Endothelial cell of umbilical vein (primary cell): ENCODE measurements at regions not wholly inside any gene's neighbourhood (a gene's known extent, or its start where the extent isn't known, plus 50 kb on each side); places are given as distances from the start of the nearest gene placed in this dataset.

ENCODE experiments used
- BruUV-seq: library from RNA; stranded (reverse); fragments of 400-500 nt; replicated peaks from 2 replicates; lab custom pipeline; 2021; lab: Mats Ljungman, UMichigan
- CTCF ChIA-PET: fragments of 300-600, 350-600 bp; sonication (Branson Sonifier 250); formaldehyde crosslinking; loops from one replicate; lab custom pipeline; 2021; ENCODE audit warnings: antibody characterized with exemption, inconsistent platforms; lab: Charles Lee
- POLR2A ChIA-PET: fragments of 300-600, 350-600 bp; sonication (Branson Sonifier 250); formaldehyde crosslinking; loops from one replicate; lab custom pipeline; 2021; ENCODE audit warnings: antibody characterized with exemption, inconsistent platforms; lab: Charles Lee
- DNase-seq: peaks from one replicate; pipeline ENCODE4 v3.0.0-alpha.2; 2011; ENCODE audit warnings: low read depth, low spot score
- FAIRE-seq: peaks from 2 replicates; lab custom pipeline; 2011; peaks lifted over from hg19 to GRCh38; lab: Jason Lieb, UNC
- H2AFZ ChIP-seq: 2 replicates; pipeline ENCODE4 v1.6.0; 2012; ENCODE audit warnings: low read depth, low read length, control low read depth, inconsistent platforms
- H3K27ac ChIP-seq: 2 replicates; pipeline ENCODE4 v1.5.1; 2011; ENCODE audit warnings: low read depth, mild to moderate bottlenecking, control low read depth, low read length, moderate library complexity; ENCODE audit not compliant: insufficient read depth
- H3K27me3 ChIP-seq, 2 experiments: 2 replicates each; pipeline versions ENCODE4 v1.6.0 to v1.6.1; 2011; ENCODE audit warnings: low read length in 2 of 2, mixed read lengths in 1 of 2; ENCODE audit not compliant: control insufficient read depth in 2 of 2, insufficient read depth in 2 of 2
- H3K36me3 ChIP-seq, 2 experiments: 2 replicates in 1 of 2; 3 replicates in 1 of 2; pipeline ENCODE4 v1.5.1; 2011; ENCODE audit warnings: low read length in 2 of 2, mild to moderate bottlenecking in 1 of 2, moderate library complexity in 1 of 2; ENCODE audit not compliant: control insufficient read depth in 2 of 2, insufficient read depth in 2 of 2; ENCODE audit errors: extremely low read depth in 1 of 2
- H3K4me1 ChIP-seq: 3 replicates; pipeline ENCODE4 v1.5.1; 2011; ENCODE audit warnings: mild to moderate bottlenecking, low read length; ENCODE audit not compliant: control insufficient read depth, insufficient read depth; ENCODE audit errors: extremely low read depth
- H3K4me2 ChIP-seq: 2 replicates; pipeline ENCODE4 v1.6.1; 2011; ENCODE audit warnings: low read length, control low read depth, mixed read lengths; ENCODE audit not compliant: insufficient read depth
- H3K4me3 ChIP-seq, 3 experiments: fragments of 200-600 bp in 1 of 3; sonication (generic), shearing (Covaris generic) in 1 of 3; replicated peaks in 1 of 3; 2 replicates each; pipeline ENCODE4 v1.5.1; 2011 to 2016; ENCODE audit warnings: control low read depth in 3 of 3, low read length in 3 of 3, mild to moderate bottlenecking in 2 of 3, inconsistent platforms in 1 of 3, low read depth in 1 of 3, moderate library complexity in 1 of 3; ENCODE audit not compliant: insufficient read depth in 1 of 3
- H3K79me2 ChIP-seq: 2 replicates; pipeline ENCODE4 v1.6.0; 2012; ENCODE audit warnings: low read length, inconsistent platforms; ENCODE audit not compliant: control insufficient read depth, insufficient read depth
- H3K9ac ChIP-seq: replicated peaks from 2 replicates; pipeline ENCODE3; 2011; ENCODE audit warnings: low read length, control low read depth; ENCODE audit not compliant: insufficient read depth; ENCODE audit errors: extremely low read depth
- H3K9me1 ChIP-seq: replicated peaks from 3 replicates; pipeline ENCODE4 v1.6.0; 2011; ENCODE audit warnings: mild to moderate bottlenecking, low read length; ENCODE audit not compliant: control insufficient read depth, insufficient read depth; ENCODE audit errors: extremely low read depth
- H3K9me3 ChIP-seq: replicated peaks from 2 replicates; pipeline ENCODE4 v1.5.1; 2012; ENCODE audit warnings: low read length, inconsistent platforms; ENCODE audit not compliant: control insufficient read depth, insufficient read depth
- H4K20me1 ChIP-seq: replicated peaks from 2 replicates; pipeline ENCODE3; 2011; ENCODE audit warnings: mild to moderate bottlenecking, low read length; ENCODE audit not compliant: control insufficient read depth, insufficient read depth; ENCODE audit errors: extremely low read depth
- CTCF ChIP-seq, 2 donors: IDR thresholded peaks; 1 replicate in 1 of 2; 2 replicates in 1 of 2; pipeline ENCODE4 v1.5.1; 2011; ENCODE audit warnings: low read length in 2 of 2, mild to moderate bottlenecking in 2 of 2, moderate library complexity in 2 of 2, control low read depth in 1 of 2, inconsistent platforms in 1 of 2, low read depth in 1 of 2; ENCODE audit not compliant: insufficient read depth in 1 of 2; ENCODE audit errors: extremely low read depth in 1 of 2
- EZH2 ChIP-seq: IDR thresholded peaks from 2 replicates; pipeline ENCODE4 v1.6.1; 2012; ENCODE audit warnings: borderline replicate concordance, low read depth, mild to moderate bottlenecking, moderate library complexity, low read length, inconsistent platforms; ENCODE audit not compliant: severe bottlenecking
- FOS ChIP-seq: IDR thresholded peaks from 2 replicates; pipeline ENCODE4 v1.6.1; 2011; ENCODE audit warnings: mild to moderate bottlenecking, low read length, moderate library complexity, borderline replicate concordance; ENCODE audit not compliant: insufficient read depth
- GATA2 ChIP-seq: IDR thresholded peaks from 2 replicates; pipeline ENCODE4 v1.7.0; 2011; ENCODE audit warnings: low read depth, mild to moderate bottlenecking, moderate library complexity, mixed read lengths, low read length; ENCODE audit not compliant: insufficient read length, insufficient read depth
- JUN ChIP-seq: IDR thresholded peaks from 2 replicates; pipeline ENCODE4 v1.6.1; 2011; ENCODE audit warnings: borderline replicate concordance, low read depth; ENCODE audit not compliant: insufficient read length, insufficient read depth
- MAX ChIP-seq: IDR thresholded peaks from 2 replicates; pipeline ENCODE4 v1.6.1; 2011; ENCODE audit not compliant: insufficient read depth, insufficient read length
- MYC ChIP-seq: IDR thresholded peaks from one replicate; pipeline ENCODE4 v1.6.1; 2011; ENCODE audit warnings: mild to moderate bottlenecking, low read depth, low read length
- POLR2A ChIP-seq: IDR thresholded peaks from 2 replicates; pipeline ENCODE4 v1.6.1; 2012; ENCODE audit warnings: low read depth, mild to moderate bottlenecking, control low read depth, low read length
- POLR2AphosphoS5 ChIP-seq: IDR thresholded peaks from 2 replicates; pipeline ENCODE4 v1.6.1; 2012; ENCODE audit warnings: low read depth, mild to moderate bottlenecking, control low read depth, low read length, moderate library complexity; ENCODE audit not compliant: insufficient read depth
- dilution Hi-C: fragments of 300-500 bp; cut with MboI; formaldehyde crosslinking; loops from one replicate; pipeline ENCODE4 v1.15.0; 2019; ENCODE audit warnings: low sequenced_read_pairs; ENCODE audit not compliant: extremely low pct_ligation_motif_present
- intact Hi-C: fragments of 100-400 bp; cut with micrococcal nuclease; formaldehyde crosslinking; loops from one replicate; pipeline ENCODE4 v1.10.0; 2022

- Histone ChIP-seq H3K27ac (no peak overlapping the region), H3K27me3 (no peaks in the 10 kb centered on the region), H3K4me2 (no peak overlapping the region), H3K36me3 (no peaks in the 10 kb centered on the region), H3K4me3 (no peak overlapping the region), H2AFZ (no peak overlapping the region), H3K9ac (no peak overlapping the region), H3K4me1 (no peaks in the 10 kb centered on the region), H3K9me1 (no peaks in the 10 kb centered on the region), H3K79me2 (no peaks in the 10 kb centered on the region), H4K20me1 (no peaks in the 10 kb centered on the region), H3K9me3 (no peaks in the 10 kb centered on the region)
- TF ChIP-seq GATA2 (no peak), MAX (no peak), POLR2A (no peak), FOS (no peak), MYC (no peak), POLR2AphosphoS5 (no peak), JUN (no peak), CTCF (IDR thresholded peaks at IDR 0.05; ENCODE audit: extremely low read depth in 1 of 2, insufficient read depth in 1 of 2, low read depth in 1 of 2, low read length in 2 of 2) (no peak), EZH2 (no peak)
- CTCF ChIA-PET, result no interaction called here
- intact Hi-C loops, result no loop called here
- POLR2A ChIA-PET, result no interaction called here
- dilution Hi-C loops, result no loop called here
- no peak for FAIRE-seq
- no peak for DNase-seq
- no TSS peak for BruUV-seq
Observed at GRCh38 chr9:115267790-115268189, 149.8 kb upstream of the TNC start.
